GM19238 (cell line): ENCODE measurements at regions not wholly inside any gene's neighbourhood (a gene's known extent, or its start where the extent isn't known, plus 50 kb on each side); places are given as distances from the start of the nearest gene placed in this dataset.

ENCODE experiments used
- DNase-seq: peaks from one replicate; pipeline ENCODE4 v3.0.0; 2011; ENCODE audit warnings: low spot score; ENCODE audit not compliant: insufficient read length

- DNase-seq = no peak
These were observed 67.7 kb downstream of the C9orf152 start for GRCh38 chr9:110140276-110140675.

GRCh38 chr9:110141227-110141793, 66.6 kb downstream of the C9orf152 start:
- DNase-seq = no peak

GRCh38 chr9:110142253-110142652, 65.7 kb downstream of the C9orf152 start:
- DNase-seq = no peak

GRCh38 chr9:110142868-110143481, 65.0 kb downstream of the C9orf152 start:
- no peak for DNase-seq

- peak; percentile 24 for DNase-seq
These were observed 64.5 kb downstream of the C9orf152 start for GRCh38 chr9:110143485-110143884.

GRCh38 chr9:110143950-110144545, 63.9 kb downstream of the C9orf152 start:
- no peak for DNase-seq

- DNase-seq = no peak
These were observed 61.6 kb downstream of the C9orf152 start for GRCh38 chr9:110146373-110146772.

- DNase-seq = peak; percentile 38
These were observed 59.6 kb downstream of the C9orf152 start for GRCh38 chr9:110148384-110148783.

- no peak for DNase-seq
These were observed 59.1 kb downstream of the C9orf152 start for GRCh38 chr9:110148891-110149290.
